Gastrocnemius medialis (tissue), 4 donors: ENCODE measurements at regions not wholly inside any gene's neighbourhood (a gene's known extent, or its start where the extent isn't known, plus 50 kb on each side); places are given as distances from the start of the nearest gene placed in this dataset.

Experiments used
- CTCF ChIP-seq, 5 experiments: fragments of 450-650 bp in 3 of 5; fragments of 200-600 bp in 2 of 5; sonication (generic) in 2 of 5; IDR thresholded peaks in 4 of 5; conservative IDR thresholded peaks in 1 of 5; 1 replicate in 4 of 5; 2 replicates in 1 of 5; pipeline ENCODE4 v1.5.1; 2016 to 2019; ENCODE audit warnings: antibody characterized with exemption in 5 of 5, mild to moderate bottlenecking in 3 of 5, moderate library complexity in 3 of 5
- POLR2A ChIP-seq, 2 donors: fragments of 450-650 bp; IDR thresholded peaks; one replicate each; pipeline ENCODE4 v1.6.1; 2017; ENCODE audit warnings: antibody characterized with exemption in 2 of 2, mild to moderate bottlenecking in 2 of 2, moderate library complexity in 2 of 2

GRCh38 chr5:14019768-14020290, 75.3 kb upstream of the DNAH5 start:
- no peak for TF ChIP-seq CTCF (IDR thresholded peaks at IDR 0.05 in 4 of 5, conservative IDR thresholded peaks at IDR 0.05 in 1 of 5)
- no peak for TF ChIP-seq POLR2A (IDR thresholded peaks at IDR 0.05)
